Liver (tissue), 8 donors: ENCODE measurements at regions not wholly inside any gene's neighbourhood (a gene's known extent, or its start where the extent isn't known, plus 50 kb on each side); places are given as distances from the start of the nearest gene placed in this dataset.
A peak's percentile ranks its signal among the peaks of the same experiment; 100 is the strongest.

Experiments used
- DNase-seq: peaks from one replicate; pipeline ENCODE4 v3.0.0-alpha.2; 2017; ENCODE audit warnings: low spot score
- H3K27ac ChIP-seq, 2 donors: one replicate each; pipeline ENCODE4 v1.7.0; 2013; ENCODE audit warnings: inconsistent platforms in 2 of 2, low read length in 2 of 2, control low read depth in 1 of 2, low read depth in 1 of 2, mild to moderate bottlenecking in 1 of 2
- H3K27me3 ChIP-seq, 4 donors: one replicate each; pipeline versions ENCODE4 v1.6.1 to v1.7.0; 2013; ENCODE audit warnings: low read length in 3 of 4, inconsistent platforms in 1 of 4, mild to moderate bottlenecking in 1 of 4, moderate library complexity in 1 of 4; ENCODE audit not compliant: control insufficient read depth in 4 of 4, insufficient read depth in 4 of 4
- H3K36me3 ChIP-seq, 4 donors: one replicate each; pipeline versions ENCODE4 v1.6.1 to v1.7.0; 2013; ENCODE audit warnings: low read length in 3 of 4, mild to moderate bottlenecking in 3 of 4, low read depth in 1 of 4, moderate library complexity in 1 of 4; ENCODE audit not compliant: control insufficient read depth in 4 of 4, insufficient read depth in 3 of 4
- H3K4me1 ChIP-seq, 4 donors: one replicate each; pipeline versions ENCODE4 v1.6.1 to v1.7.0; 2013; ENCODE audit warnings: low read length in 3 of 4, mild to moderate bottlenecking in 3 of 4, moderate library complexity in 1 of 4; ENCODE audit not compliant: control insufficient read depth in 4 of 4, insufficient read depth in 4 of 4
- H3K4me3 ChIP-seq, 3 donors: one replicate each; pipeline versions ENCODE4 v1.6.1 to v1.7.0; 2013; ENCODE audit warnings: low read length in 3 of 3, control low read depth in 1 of 3, low read depth in 1 of 3, mild to moderate bottlenecking in 1 of 3
- H3K9ac ChIP-seq, 2 donors: one replicate each; pipeline ENCODE4 v1.7.0; 2013; ENCODE audit warnings: low read length in 2 of 2, mild to moderate bottlenecking in 2 of 2, moderate library complexity in 2 of 2, control low read depth in 1 of 2, low read depth in 1 of 2
- H3K9me3 ChIP-seq, 4 donors: one replicate each; pipeline versions ENCODE4 v1.6.1 to v1.7.0; 2013; ENCODE audit warnings: low read length in 3 of 4; ENCODE audit not compliant: control insufficient read depth in 4 of 4
- EGR1 ChIP-seq, 2 donors: IDR thresholded peaks; 2 replicates each; pipeline ENCODE4 v1.6.1; 2016 to 2018; ENCODE audit warnings: antibody characterized with exemption in 2 of 2, low read depth in 2 of 2
- FOXA1 ChIP-seq: IDR thresholded peaks from 2 replicates; pipeline ENCODE4 v1.6.1; 2016; ENCODE audit warnings: antibody characterized with exemption
- GABPA ChIP-seq, 2 donors: IDR thresholded peaks in 1 of 2; conservative IDR thresholded peaks in 1 of 2; 2 replicates each; pipeline ENCODE4 v1.6.1; 2016; ENCODE audit warnings: antibody characterized with exemption in 2 of 2, mild to moderate bottlenecking in 1 of 2, moderate library complexity in 1 of 2
- HNF4A ChIP-seq, 2 donors: conservative IDR thresholded peaks; 2 replicates each; pipeline ENCODE4 v1.6.1; 2016; ENCODE audit warnings: antibody characterized with exemption in 2 of 2, mild to moderate bottlenecking in 2 of 2
- HNF4G ChIP-seq: IDR thresholded peaks from 2 replicates; pipeline ENCODE4 v1.6.1; 2016; ENCODE audit warnings: antibody characterized with exemption
- JUND ChIP-seq, 2 donors: IDR thresholded peaks; 2 replicates each; pipeline ENCODE4 v1.6.1; 2016; ENCODE audit warnings: antibody characterized with exemption in 2 of 2
- MAX ChIP-seq: IDR thresholded peaks from 2 replicates; pipeline ENCODE4 v1.6.1; 2016; ENCODE audit warnings: antibody characterized with exemption
- NR2F2 ChIP-seq: IDR thresholded peaks from 2 replicates; pipeline ENCODE4 v1.6.1; 2016; ENCODE audit warnings: antibody characterized with exemption
- RAD21 ChIP-seq, 2 donors: IDR thresholded peaks; 2 replicates each; pipeline ENCODE4 v1.6.1; 2016; ENCODE audit warnings: antibody characterized with exemption in 2 of 2, mild to moderate bottlenecking in 2 of 2
- REST ChIP-seq: IDR thresholded peaks from 2 replicates; pipeline ENCODE4 v1.6.1; 2016; ENCODE audit warnings: antibody characterized with exemption, mild to moderate bottlenecking
- RXRA ChIP-seq, 2 donors: IDR thresholded peaks; 2 replicates each; pipeline ENCODE4 v1.6.1; 2017 to 2018; ENCODE audit warnings: antibody characterized with exemption in 2 of 2, mild to moderate bottlenecking in 1 of 2
- TAF1 ChIP-seq: conservative IDR thresholded peaks from 2 replicates; pipeline ENCODE4 v1.6.1; 2016; ENCODE audit warnings: antibody characterized with exemption, mild to moderate bottlenecking
- YY1 ChIP-seq: IDR thresholded peaks from 2 replicates; pipeline ENCODE4 v1.6.1; 2016; ENCODE audit warnings: antibody characterized with exemption, mild to moderate bottlenecking
- WGBS: extraction: QIAGEN DNeasy Blood & Tissue Kit; methylation state at CpG from one replicate; pipeline ENCODE4 v1.1.7; 2013; 5-methylcytosine and 5-hydroxymethylcytosine counted together
- TF ChIP-seq, protein P1 (sequence below): IDR thresholded peaks from 2 replicates; pipeline ENCODE4 v1.6.1; 2016; ENCODE audit warnings: antibody characterized with exemption
- TF ChIP-seq, protein P2 (sequence below): IDR thresholded peaks from 2 replicates; pipeline ENCODE4 v1.6.1; 2016; ENCODE audit warnings: antibody characterized with exemption
- TF ChIP-seq, protein P3 (sequence below): fragments of 150-350 bp; IDR thresholded peaks from 2 replicates; pipeline ENCODE4 v1.5.1; 2017; ENCODE audit warnings: improper control_type of control experiment, low read depth, low read length; ENCODE audit not compliant: missing input control
- donor health status: healthy.
- donor health status: healthy.
- donor health status: healthy.
- donor health status: healthy.
- donor health status: healthy.

GRCh38 chr7:42746214-42746613, 165.7 kb downstream of the C7orf25 start (continued):
- TF ChIP-seq, protein P1, sequence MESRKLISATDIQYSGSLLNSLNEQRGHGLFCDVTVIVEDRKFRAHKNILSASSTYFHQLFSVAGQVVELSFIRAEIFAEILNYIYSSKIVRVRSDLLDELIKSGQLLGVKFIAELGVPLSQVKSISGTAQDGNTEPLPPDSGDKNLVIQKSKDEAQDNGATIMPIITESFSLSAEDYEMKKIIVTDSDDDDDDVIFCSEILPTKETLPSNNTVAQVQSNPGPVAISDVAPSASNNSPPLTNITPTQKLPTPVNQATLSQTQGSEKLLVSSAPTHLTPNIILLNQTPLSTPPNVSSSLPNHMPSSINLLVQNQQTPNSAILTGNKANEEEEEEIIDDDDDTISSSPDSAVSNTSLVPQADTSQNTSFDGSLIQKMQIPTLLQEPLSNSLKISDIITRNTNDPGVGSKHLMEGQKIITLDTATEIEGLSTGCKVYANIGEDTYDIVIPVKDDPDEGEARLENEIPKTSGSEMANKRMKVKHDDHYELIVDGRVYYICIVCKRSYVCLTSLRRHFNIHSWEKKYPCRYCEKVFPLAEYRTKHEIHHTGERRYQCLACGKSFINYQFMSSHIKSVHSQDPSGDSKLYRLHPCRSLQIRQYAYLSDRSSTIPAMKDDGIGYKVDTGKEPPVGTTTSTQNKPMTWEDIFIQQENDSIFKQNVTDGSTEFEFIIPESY: no peak
- TF ChIP-seq, protein P2, sequence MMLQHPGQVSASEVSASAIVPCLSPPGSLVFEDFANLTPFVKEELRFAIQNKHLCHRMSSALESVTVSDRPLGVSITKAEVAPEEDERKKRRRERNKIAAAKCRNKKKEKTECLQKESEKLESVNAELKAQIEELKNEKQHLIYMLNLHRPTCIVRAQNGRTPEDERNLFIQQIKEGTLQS: no peak

GRCh38 chr7:42745357-42746059, 166.4 kb downstream of the C7orf25 start:
- H3K9ac ChIP-seq: no peak overlapping the region
- no peaks in the 10 kb centered on the region for H3K36me3 ChIP-seq
- no peak overlapping the region for H3K4me3 ChIP-seq
- no peaks in the 10 kb centered on the region for H3K4me1 ChIP-seq
- DNase-seq: no peak
- no peak for TF ChIP-seq HNF4A (conservative IDR thresholded peaks at IDR 0.05)
- TF ChIP-seq RXRA (IDR thresholded peaks at IDR 0.05): no peak
- no peak for TF ChIP-seq JUND (IDR thresholded peaks at IDR 0.05)
- TF ChIP-seq NR2F2: peak; percentile 22
- TF ChIP-seq MAX: no peak
- TF ChIP-seq EGR1 (IDR thresholded peaks at IDR 0.05; ENCODE audit: low read depth in 2 of 2): no peak
- no peak for TF ChIP-seq GABPA (IDR thresholded peaks at IDR 0.05 in 1 of 2, conservative IDR thresholded peaks at IDR 0.05 in 1 of 2)
- TF ChIP-seq TAF1: no peak
- TF ChIP-seq, protein P3, sequence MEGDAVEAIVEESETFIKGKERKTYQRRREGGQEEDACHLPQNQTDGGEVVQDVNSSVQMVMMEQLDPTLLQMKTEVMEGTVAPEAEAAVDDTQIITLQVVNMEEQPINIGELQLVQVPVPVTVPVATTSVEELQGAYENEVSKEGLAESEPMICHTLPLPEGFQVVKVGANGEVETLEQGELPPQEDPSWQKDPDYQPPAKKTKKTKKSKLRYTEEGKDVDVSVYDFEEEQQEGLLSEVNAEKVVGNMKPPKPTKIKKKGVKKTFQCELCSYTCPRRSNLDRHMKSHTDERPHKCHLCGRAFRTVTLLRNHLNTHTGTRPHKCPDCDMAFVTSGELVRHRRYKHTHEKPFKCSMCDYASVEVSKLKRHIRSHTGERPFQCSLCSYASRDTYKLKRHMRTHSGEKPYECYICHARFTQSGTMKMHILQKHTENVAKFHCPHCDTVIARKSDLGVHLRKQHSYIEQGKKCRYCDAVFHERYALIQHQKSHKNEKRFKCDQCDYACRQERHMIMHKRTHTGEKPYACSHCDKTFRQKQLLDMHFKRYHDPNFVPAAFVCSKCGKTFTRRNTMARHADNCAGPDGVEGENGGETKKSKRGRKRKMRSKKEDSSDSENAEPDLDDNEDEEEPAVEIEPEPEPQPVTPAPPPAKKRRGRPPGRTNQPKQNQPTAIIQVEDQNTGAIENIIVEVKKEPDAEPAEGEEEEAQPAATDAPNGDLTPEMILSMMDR: peak; percentile 33
- peaks cover 0 to 3% (median 0%) of the 10 kb centered on the region in 4 donors for H3K27me3 ChIP-seq
- WGBS: 20% methylated on average over 3 of the region's 3 CpGs
- no peak overlapping the region for H3K27ac ChIP-seq
- H3K9me3 ChIP-seq: no peaks in the 10 kb centered on the region

DNA sequence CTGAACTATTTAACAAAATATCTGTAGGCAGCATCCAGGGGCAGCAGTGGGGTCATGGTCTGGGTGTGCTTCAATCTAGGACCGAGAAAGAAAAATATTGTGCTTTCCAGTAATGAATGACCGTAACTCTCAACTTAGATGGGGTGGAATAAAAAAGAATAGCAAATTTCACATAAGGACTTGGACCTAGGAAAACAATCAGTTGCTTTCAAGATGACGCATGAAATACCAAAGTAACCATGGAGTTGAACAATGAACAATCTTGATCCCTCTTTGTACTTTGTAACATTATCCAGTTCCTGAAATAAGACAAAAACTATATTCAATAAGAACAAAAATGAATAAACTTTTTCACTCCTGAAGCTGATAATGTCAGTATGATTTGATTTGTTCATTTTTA, 167.1 kb downstream of the C7orf25 start:
- H3K36me3 ChIP-seq: no peaks in the 10 kb centered on the region
- 85% methylated on average over 3 of the region's 3 CpGs for WGBS
- no peak overlapping the region for H3K27ac ChIP-seq
- TF ChIP-seq, protein P3: no peak
- TF ChIP-seq, protein P1: no peak
- TF ChIP-seq HNF4A (conservative IDR thresholded peaks at IDR 0.05) (no peak), GABPA (IDR thresholded peaks at IDR 0.05 in 1 of 2, conservative IDR thresholded peaks at IDR 0.05 in 1 of 2) (no peak), EGR1 (IDR thresholded peaks at IDR 0.05; ENCODE audit: low read depth in 2 of 2) (no peak), RAD21 (IDR thresholded peaks at IDR 0.05) (no peak), NR2F2 (no peak), RXRA (IDR thresholded peaks at IDR 0.05) (no peak), HNF4G (no peak), TAF1 (no peak), REST (no peak), MAX (no peak), FOXA1 (no peak), YY1 (no peak)

More for the DNA sequence above, 167.1 kb downstream of the C7orf25 start:
- Histone ChIP-seq H3K4me3 (no peak overlapping the region), H3K4me1 (no peaks in the 10 kb centered on the region), H3K27me3 (peaks cover 0 to 3% (median 0%) of the 10 kb centered on the region in 4 donors), H3K9me3 (no peaks in the 10 kb centered on the region), H3K9ac (no peak overlapping the region)
- no peak for DNase-seq
